Breast epithelium (tissue), 3 donors: ENCODE measurements at regions not wholly inside any gene's neighbourhood (a gene's known extent, or its start where the extent isn't known, plus 50 kb on each side); places are given as distances from the start of the nearest gene placed in this dataset.

Experiments
- POLR2A ChIP-seq: fragments of 450-650 bp; IDR thresholded peaks from one replicate; pipeline ENCODE4 v1.6.1; 2016; ENCODE audit warnings: antibody characterized with exemption, mild to moderate bottlenecking, moderate library complexity
- POLR2AphosphoS5 ChIP-seq, 3 donors: sonication (generic); formaldehyde crosslinking; IDR thresholded peaks; one replicate each; pipeline ENCODE4 v1.6.1; 2017; ENCODE audit warnings: antibody characterized with exemption in 3 of 3
- TF ChIP-seq, protein P1 (sequence below), 3 donors: fragments of 450-650 bp; IDR thresholded peaks; one replicate each; pipeline ENCODE4 v1.5.1; 2016 to 2017; ENCODE audit warnings: antibody characterized with exemption in 3 of 3, mild to moderate bottlenecking in 3 of 3, moderate library complexity in 3 of 3

- TF ChIP-seq, protein P1, sequence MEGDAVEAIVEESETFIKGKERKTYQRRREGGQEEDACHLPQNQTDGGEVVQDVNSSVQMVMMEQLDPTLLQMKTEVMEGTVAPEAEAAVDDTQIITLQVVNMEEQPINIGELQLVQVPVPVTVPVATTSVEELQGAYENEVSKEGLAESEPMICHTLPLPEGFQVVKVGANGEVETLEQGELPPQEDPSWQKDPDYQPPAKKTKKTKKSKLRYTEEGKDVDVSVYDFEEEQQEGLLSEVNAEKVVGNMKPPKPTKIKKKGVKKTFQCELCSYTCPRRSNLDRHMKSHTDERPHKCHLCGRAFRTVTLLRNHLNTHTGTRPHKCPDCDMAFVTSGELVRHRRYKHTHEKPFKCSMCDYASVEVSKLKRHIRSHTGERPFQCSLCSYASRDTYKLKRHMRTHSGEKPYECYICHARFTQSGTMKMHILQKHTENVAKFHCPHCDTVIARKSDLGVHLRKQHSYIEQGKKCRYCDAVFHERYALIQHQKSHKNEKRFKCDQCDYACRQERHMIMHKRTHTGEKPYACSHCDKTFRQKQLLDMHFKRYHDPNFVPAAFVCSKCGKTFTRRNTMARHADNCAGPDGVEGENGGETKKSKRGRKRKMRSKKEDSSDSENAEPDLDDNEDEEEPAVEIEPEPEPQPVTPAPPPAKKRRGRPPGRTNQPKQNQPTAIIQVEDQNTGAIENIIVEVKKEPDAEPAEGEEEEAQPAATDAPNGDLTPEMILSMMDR (IDR thresholded peaks at IDR 0.05): no peak
- TF ChIP-seq POLR2A: no peak
- no peak for TF ChIP-seq POLR2AphosphoS5 (IDR thresholded peaks at IDR 0.05)
These were observed 656.7 kb downstream of the GABRG1 start for GRCh38 chr4:45467157-45467556.
